ENCODE measurements at regions not wholly inside any gene's neighbourhood (a gene's known extent, or its start where the extent isn't known, plus 50 kb on each side); places are given as distances from the start of the nearest gene placed in this dataset.

- no peak overlapping the region for H3K27ac ChIP-seq (ENCODE audit: low read depth, low read length, poor library complexity, severe bottlenecking)
- no TSS peak for BruUV-seq (replicated peaks)
- intact Hi-C loops (cut with micrococcal nuclease; ENCODE audit: unreplicated experiment) = no loop called here
- H3K4me1 ChIP-seq (ENCODE audit: insufficient read depth, low read length, poor library complexity, severe bottlenecking) = peaks cover 2% of the 10 kb centered on the region
- no peak overlapping the region for H3K4me3 ChIP-seq (ENCODE audit: low read depth, low read length, poor library complexity, severe bottlenecking)
- POLR2A ChIA-PET (ENCODE audit: low non-redundant PET) = no interaction called here
- TF ChIP-seq EZH2 (IDR thresholded peaks at IDR 0.05; ENCODE audit: borderline replicate concordance, low read depth, low read length, poor library complexity, severe bottlenecking) (no peak), CTCF (conservative IDR thresholded peaks at IDR 0.05; ENCODE audit: low read depth, low read length) (no peak)
- no peak for DNase-seq (ENCODE audit: low spot score)
- H3K27me3 ChIP-seq (replicated peaks; ENCODE audit: insufficient read depth, low read depth, low read length, poor library complexity) = no peaks in the 10 kb centered on the region
- H3K36me3 ChIP-seq (ENCODE audit: insufficient read depth, low read length, poor library complexity, severe bottlenecking) = no peaks in the 10 kb centered on the region
- no peaks in the 10 kb centered on the region for H3K9me3 ChIP-seq (ENCODE audit: low read depth, low read length, poor library complexity, severe bottlenecking)
- CTCF ChIA-PET = interaction anchor here (0.6 kb wide), 1 partner anchor 19 kb away, joined by 3 read pairs; no protein-coding TSS in a partner anchor
Measured at GRCh38 chr1:162937716-162938395, 76.9 kb upstream of the CCDC190 start.

GRCh38 chr1:162930976-162931560 is 70.1 kb upstream of the CCDC190 start:
- DNase-seq (ENCODE audit: low spot score) = no peak
- Histone ChIP-seq H3K4me3 (ENCODE audit: low read depth, low read length, poor library complexity, severe bottlenecking) (no peak overlapping the region), H3K36me3 (ENCODE audit: insufficient read depth, low read length, poor library complexity, severe bottlenecking) (no peaks in the 10 kb centered on the region), H3K27ac (ENCODE audit: low read depth, low read length, poor library complexity, severe bottlenecking) (no peak overlapping the region), H3K4me1 (ENCODE audit: insufficient read depth, low read length, poor library complexity, severe bottlenecking) (no peaks in the 10 kb centered on the region), H3K9me3 (ENCODE audit: low read depth, low read length, poor library complexity, severe bottlenecking) (no peaks in the 10 kb centered on the region), H3K27me3 (replicated peaks; ENCODE audit: insufficient read depth, low read depth, low read length, poor library complexity) (no peaks in the 10 kb centered on the region)
- CTCF ChIA-PET = no interaction called here
- POLR2A ChIA-PET (ENCODE audit: low non-redundant PET) = no interaction called here
- intact Hi-C loops (cut with micrococcal nuclease; ENCODE audit: unreplicated experiment) = no loop called here
- TF ChIP-seq CTCF (conservative IDR thresholded peaks at IDR 0.05; ENCODE audit: low read depth, low read length) (no peak), EZH2 (IDR thresholded peaks at IDR 0.05; ENCODE audit: borderline replicate concordance, low read depth, low read length, poor library complexity, severe bottlenecking) (no peak)
- no TSS peak for BruUV-seq (replicated peaks)

GRCh38 chr1:162930532-162930931 is 69.6 kb upstream of the CCDC190 start:
- BruUV-seq (replicated peaks) = no TSS peak
- POLR2A ChIA-PET (ENCODE audit: low non-redundant PET) = no interaction called here
- DNase-seq (ENCODE audit: low spot score) = no peak
- no peaks in the 10 kb centered on the region for H3K27me3 ChIP-seq (replicated peaks; ENCODE audit: insufficient read depth, low read depth, low read length, poor library complexity)
- H3K4me1 ChIP-seq (ENCODE audit: insufficient read depth, low read length, poor library complexity, severe bottlenecking) = no peaks in the 10 kb centered on the region
- TF ChIP-seq EZH2 (IDR thresholded peaks at IDR 0.05; ENCODE audit: borderline replicate concordance, low read depth, low read length, poor library complexity, severe bottlenecking) (no peak), CTCF (conservative IDR thresholded peaks at IDR 0.05; ENCODE audit: low read depth, low read length) (no peak)
- CTCF ChIA-PET = no interaction called here
- no peaks in the 10 kb centered on the region for H3K9me3 ChIP-seq (ENCODE audit: low read depth, low read length, poor library complexity, severe bottlenecking)
- no peak overlapping the region for H3K27ac ChIP-seq (ENCODE audit: low read depth, low read length, poor library complexity, severe bottlenecking)
- intact Hi-C loops (cut with micrococcal nuclease; ENCODE audit: unreplicated experiment) = no loop called here
- H3K4me3 ChIP-seq (ENCODE audit: low read depth, low read length, poor library complexity, severe bottlenecking) = no peak overlapping the region
- H3K36me3 ChIP-seq (ENCODE audit: insufficient read depth, low read length, poor library complexity, severe bottlenecking) = no peaks in the 10 kb centered on the region
